Transverse colon (tissue), 3 donors: ENCODE measurements at regions not wholly inside any gene's neighbourhood (a gene's known extent, or its start where the extent isn't known, plus 50 kb on each side); places are given as distances from the start of the nearest gene placed in this dataset.

Experiments used
- EP300 ChIP-seq: sonication (generic); formaldehyde crosslinking; IDR thresholded peaks from one replicate; pipeline ENCODE4 v1.6.1; 2017; ENCODE audit warnings: antibody characterized with exemption, low read depth
- TF ChIP-seq, protein P1 (sequence below), 5 experiments: fragments of 200-600 bp in 3 of 5; fragments of 450-650 bp in 2 of 5; sonication (generic) in 3 of 5; IDR thresholded peaks; 1 replicate in 2 of 5; 2 replicates in 3 of 5; pipeline ENCODE4 v1.5.1; 2016 to 2017; ENCODE audit warnings: antibody characterized with exemption in 5 of 5, inconsistent platforms in 3 of 5, mild to moderate bottlenecking in 2 of 5, moderate library complexity in 1 of 5

- TF ChIP-seq, protein P1, sequence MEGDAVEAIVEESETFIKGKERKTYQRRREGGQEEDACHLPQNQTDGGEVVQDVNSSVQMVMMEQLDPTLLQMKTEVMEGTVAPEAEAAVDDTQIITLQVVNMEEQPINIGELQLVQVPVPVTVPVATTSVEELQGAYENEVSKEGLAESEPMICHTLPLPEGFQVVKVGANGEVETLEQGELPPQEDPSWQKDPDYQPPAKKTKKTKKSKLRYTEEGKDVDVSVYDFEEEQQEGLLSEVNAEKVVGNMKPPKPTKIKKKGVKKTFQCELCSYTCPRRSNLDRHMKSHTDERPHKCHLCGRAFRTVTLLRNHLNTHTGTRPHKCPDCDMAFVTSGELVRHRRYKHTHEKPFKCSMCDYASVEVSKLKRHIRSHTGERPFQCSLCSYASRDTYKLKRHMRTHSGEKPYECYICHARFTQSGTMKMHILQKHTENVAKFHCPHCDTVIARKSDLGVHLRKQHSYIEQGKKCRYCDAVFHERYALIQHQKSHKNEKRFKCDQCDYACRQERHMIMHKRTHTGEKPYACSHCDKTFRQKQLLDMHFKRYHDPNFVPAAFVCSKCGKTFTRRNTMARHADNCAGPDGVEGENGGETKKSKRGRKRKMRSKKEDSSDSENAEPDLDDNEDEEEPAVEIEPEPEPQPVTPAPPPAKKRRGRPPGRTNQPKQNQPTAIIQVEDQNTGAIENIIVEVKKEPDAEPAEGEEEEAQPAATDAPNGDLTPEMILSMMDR (IDR thresholded peaks at IDR 0.05) = no peak
- no peak for TF ChIP-seq EP300
Observed at GRCh38 chr1:212178851-212179250, 106.4 kb upstream of the PPP2R5A start.
